ENCODE measurements at regions not wholly inside any gene's neighbourhood (a gene's known extent, or its start where the extent isn't known, plus 50 kb on each side); places are given as distances from the start of the nearest gene placed in this dataset.

DNA sequence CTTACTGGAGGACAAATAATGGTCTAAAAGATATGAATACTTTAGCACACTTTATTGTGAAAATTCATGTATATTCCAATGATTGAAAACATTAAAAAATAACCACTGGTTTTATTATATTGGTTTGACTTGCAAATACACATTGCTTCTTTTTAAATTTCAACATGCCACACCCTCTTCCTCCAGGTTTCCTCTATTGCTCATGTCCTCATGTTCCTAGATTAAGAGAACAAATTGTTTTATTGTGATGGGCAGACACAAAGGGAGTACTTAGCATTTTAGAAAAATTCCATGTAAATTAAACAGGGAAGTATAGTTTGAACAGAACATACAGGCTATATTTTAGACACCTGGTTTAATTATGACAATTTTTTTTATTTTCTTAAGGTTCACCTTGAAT, 230.6 kb upstream of the GPRIN3 start:
- no peaks in the 10 kb centered on the region for H4K20me1 ChIP-seq (ENCODE audit: control insufficient read depth, insufficient read depth, low read length, poor library complexity, severe bottlenecking)
- no peak overlapping the region for H3K9ac ChIP-seq (ENCODE audit: low read length)
- ATAC-seq (ENCODE audit: low read depth) (no peak), DNase-seq (no peak)
- no peaks in the 10 kb centered on the region for H3K27me3 ChIP-seq (replicated peaks in 1 of 4; ENCODE audit: control extremely low read depth in 1 of 4, control insufficient read depth in 3 of 4, insufficient read depth in 4 of 4, low read length in 3 of 4)
- no peak overlapping the region for H3K4me3 ChIP-seq (ENCODE audit: control extremely low read depth in 1 of 5, extremely low read depth in 1 of 5, insufficient read depth in 1 of 5, low read depth in 2 of 5, low read length in 4 of 5)
- H3K9me3 ChIP-seq (ENCODE audit: control extremely low read depth in 1 of 3, control insufficient read depth in 2 of 3, insufficient read depth in 1 of 3, low read length in 2 of 3): peaks cover 0 to 16% (median 0%) of the 10 kb centered on the region in 3 donors
- CTCF ChIA-PET: no interaction called here
- POLR2A ChIA-PET: no interaction called here
- no peak overlapping the region for H2AFZ ChIP-seq (ENCODE audit: insufficient read depth, low read depth, low read length, poor library complexity, severe bottlenecking)
- TF ChIP-seq, protein P1, sequence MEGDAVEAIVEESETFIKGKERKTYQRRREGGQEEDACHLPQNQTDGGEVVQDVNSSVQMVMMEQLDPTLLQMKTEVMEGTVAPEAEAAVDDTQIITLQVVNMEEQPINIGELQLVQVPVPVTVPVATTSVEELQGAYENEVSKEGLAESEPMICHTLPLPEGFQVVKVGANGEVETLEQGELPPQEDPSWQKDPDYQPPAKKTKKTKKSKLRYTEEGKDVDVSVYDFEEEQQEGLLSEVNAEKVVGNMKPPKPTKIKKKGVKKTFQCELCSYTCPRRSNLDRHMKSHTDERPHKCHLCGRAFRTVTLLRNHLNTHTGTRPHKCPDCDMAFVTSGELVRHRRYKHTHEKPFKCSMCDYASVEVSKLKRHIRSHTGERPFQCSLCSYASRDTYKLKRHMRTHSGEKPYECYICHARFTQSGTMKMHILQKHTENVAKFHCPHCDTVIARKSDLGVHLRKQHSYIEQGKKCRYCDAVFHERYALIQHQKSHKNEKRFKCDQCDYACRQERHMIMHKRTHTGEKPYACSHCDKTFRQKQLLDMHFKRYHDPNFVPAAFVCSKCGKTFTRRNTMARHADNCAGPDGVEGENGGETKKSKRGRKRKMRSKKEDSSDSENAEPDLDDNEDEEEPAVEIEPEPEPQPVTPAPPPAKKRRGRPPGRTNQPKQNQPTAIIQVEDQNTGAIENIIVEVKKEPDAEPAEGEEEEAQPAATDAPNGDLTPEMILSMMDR (IDR thresholded peaks at IDR 0.05): no peak
- no peak for TF ChIP-seq EZH2 (IDR thresholded peaks at IDR 0.05; ENCODE audit: borderline replicate concordance, insufficient read depth, low read depth, low read length, poor library complexity, severe bottlenecking)
- no peaks in the 10 kb centered on the region for H3K79me2 ChIP-seq (ENCODE audit: control insufficient read depth, insufficient read depth, low read length)
- H3K4me1 ChIP-seq (ENCODE audit: control insufficient read depth in 2 of 2, insufficient read depth in 2 of 2, low read length in 2 of 2): no peaks in the 10 kb centered on the region
- intact Hi-C loops (cut with micrococcal nuclease): no loop called here
- Mint-ChIP-seq H3K4me1 (no peaks in the 10 kb centered on the region), H3K9me3 (ENCODE audit: insufficient read depth) (no peaks in the 10 kb centered on the region), H3K27ac (no peak overlapping the region), H3K27me3 (peaks cover 4% of the 10 kb centered on the region), H3K4me3 (no peak overlapping the region)
- H3K36me3 ChIP-seq (replicated peaks in 1 of 2; ENCODE audit: control extremely low read depth in 1 of 2, control insufficient read depth in 1 of 2, extremely low read depth in 1 of 2, insufficient read depth in 2 of 2, low read length in 1 of 2): no peaks in the 10 kb centered on the region
- H3K4me2 ChIP-seq (replicated peaks; ENCODE audit: low read depth, low read length, poor library complexity, severe bottlenecking): no peak overlapping the region
- no peak overlapping the region for H3K27ac ChIP-seq (ENCODE audit: low read length in 2 of 2)

DNA sequence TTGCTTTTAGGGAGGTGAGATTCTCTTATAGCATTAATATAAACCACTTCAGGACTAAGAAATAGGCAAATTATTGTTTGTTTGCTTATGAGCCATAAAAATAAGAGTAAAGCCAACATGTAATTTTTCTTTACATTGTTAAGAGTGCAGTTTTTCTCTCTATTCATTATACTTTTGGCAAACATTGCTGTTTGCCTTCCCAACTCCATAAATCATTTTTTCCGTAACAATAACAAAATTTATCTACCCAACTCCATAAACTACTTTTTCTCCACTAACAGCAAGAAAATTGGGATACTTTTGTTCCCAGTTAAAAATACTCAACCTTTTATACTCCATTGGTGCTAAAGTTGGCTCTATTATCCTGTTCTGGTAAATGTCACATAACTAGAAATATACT, 229.7 kb upstream of the GPRIN3 start:
- Mint-ChIP-seq H3K4me1 (no peaks in the 10 kb centered on the region), H3K4me3 (no peak overlapping the region), H3K9me3 (ENCODE audit: insufficient read depth) (no peaks in the 10 kb centered on the region), H3K27ac (no peak overlapping the region), H3K27me3 (peaks cover 4% of the 10 kb centered on the region)
- no peaks in the 10 kb centered on the region for H3K4me1 ChIP-seq (ENCODE audit: control insufficient read depth in 2 of 2, insufficient read depth in 2 of 2, low read length in 2 of 2)
- H3K9me3 ChIP-seq (ENCODE audit: control extremely low read depth in 1 of 3, control insufficient read depth in 2 of 3, insufficient read depth in 1 of 3, low read length in 2 of 3): peaks cover 0 to 10% (median 0%) of the 10 kb centered on the region in 3 donors
- H3K36me3 ChIP-seq (replicated peaks in 1 of 2; ENCODE audit: control extremely low read depth in 1 of 2, control insufficient read depth in 1 of 2, extremely low read depth in 1 of 2, insufficient read depth in 2 of 2, low read length in 1 of 2): no peaks in the 10 kb centered on the region
- H3K4me2 ChIP-seq (replicated peaks; ENCODE audit: low read depth, low read length, poor library complexity, severe bottlenecking): no peak overlapping the region
- ATAC-seq (ENCODE audit: low read depth): no peak
- intact Hi-C loops (cut with micrococcal nuclease): no loop called here
- H3K27me3 ChIP-seq (replicated peaks in 1 of 4; ENCODE audit: control extremely low read depth in 1 of 4, control insufficient read depth in 3 of 4, insufficient read depth in 4 of 4, low read length in 3 of 4): no peaks in the 10 kb centered on the region
- WGBS (ENCODE audit: insufficient coverage): 86% methylated on average over 1 of the region's 1 CpG
- no peak for TF ChIP-seq EZH2 (IDR thresholded peaks at IDR 0.05; ENCODE audit: borderline replicate concordance, insufficient read depth, low read depth, low read length, poor library complexity, severe bottlenecking)
- TF ChIP-seq, protein P1 (IDR thresholded peaks at IDR 0.05): no peak
- H4K20me1 ChIP-seq (ENCODE audit: control insufficient read depth, insufficient read depth, low read length, poor library complexity, severe bottlenecking): no peaks in the 10 kb centered on the region
- ChIA-PET POLR2A (no interaction called here), CTCF (no interaction called here)
- no peak overlapping the region for H3K4me3 ChIP-seq (ENCODE audit: control extremely low read depth in 1 of 5, extremely low read depth in 1 of 5, insufficient read depth in 1 of 5, low read depth in 2 of 5, low read length in 4 of 5)
- H3K27ac ChIP-seq (ENCODE audit: low read length in 2 of 2): no peak overlapping the region
- H3K79me2 ChIP-seq (ENCODE audit: control insufficient read depth, insufficient read depth, low read length): no peaks in the 10 kb centered on the region
- no peak for DNase-seq
- H2AFZ ChIP-seq (ENCODE audit: insufficient read depth, low read depth, low read length, poor library complexity, severe bottlenecking): no peak overlapping the region
- H3K9ac ChIP-seq (ENCODE audit: low read length): no peak overlapping the region
